ENCODE measurements at regions not wholly inside any gene's neighbourhood (a gene's known extent, or its start where the extent isn't known, plus 50 kb on each side); places are given as distances from the start of the nearest gene placed in this dataset.

- no peaks in the 10 kb centered on the region for H3K27me3 Mint-ChIP-seq
- CTCF ChIA-PET: no interaction called here
- no peaks in the 10 kb centered on the region for H3K4me1 Mint-ChIP-seq
- POLR2A ChIA-PET: no interaction called here
- no peak overlapping the region for H3K4me3 Mint-ChIP-seq
- H3K9me3 Mint-ChIP-seq: peaks cover 2% of the 10 kb centered on the region
- H3K27ac Mint-ChIP-seq: no peak overlapping the region
- H3K36me3 Mint-ChIP-seq (ENCODE audit: low read depth): no peaks in the 10 kb centered on the region
- DNase-seq: no peak
Observed at GRCh38 chr1:195495720-195496635, 1112.3 kb downstream of the KCNT2 start.

- no peaks in the 10 kb centered on the region for H3K9me3 Mint-ChIP-seq
Observed at GRCh38 chr1:195482137-195482536, 1126.1 kb downstream of the KCNT2 start.

GRCh38 chr1:195481293-195481692, 1126.9 kb downstream of the KCNT2 start:
- H3K9me3 Mint-ChIP-seq: no peaks in the 10 kb centered on the region
- no peaks in the 10 kb centered on the region for H3K4me1 Mint-ChIP-seq
- H3K27ac Mint-ChIP-seq: no peak overlapping the region
- H3K27me3 Mint-ChIP-seq: no peaks in the 10 kb centered on the region
- no peak overlapping the region for H3K4me3 Mint-ChIP-seq
- H3K36me3 Mint-ChIP-seq (ENCODE audit: low read depth): no peaks in the 10 kb centered on the region
- CTCF ChIA-PET: no interaction called here
- POLR2A ChIA-PET: no interaction called here
- DNase-seq: no peak

More at GRCh38 chr1:195482137-195482536, 1126.1 kb downstream of the KCNT2 start:
- Mint-ChIP-seq H3K27me3 (no peaks in the 10 kb centered on the region), H3K4me1 (no peaks in the 10 kb centered on the region), H3K4me3 (no peak overlapping the region), H3K27ac (no peak overlapping the region), H3K36me3 (ENCODE audit: low read depth) (no peaks in the 10 kb centered on the region)
- ChIA-PET POLR2A (no interaction called here), CTCF (no interaction called here)
- no peak for DNase-seq

GRCh38 chr1:195475568-195475967, 1132.7 kb downstream of the KCNT2 start:
- H3K4me1 Mint-ChIP-seq: no peaks in the 10 kb centered on the region
- H3K4me3 Mint-ChIP-seq: no peak overlapping the region
- no peak for DNase-seq

GRCh38 chr1:195472291-195472690, 1135.9 kb downstream of the KCNT2 start:
- H3K9me3 Mint-ChIP-seq: peaks cover 2% of the 10 kb centered on the region
- no peak for DNase-seq
- no peaks in the 10 kb centered on the region for H3K4me1 Mint-ChIP-seq
- no peaks in the 10 kb centered on the region for H3K27me3 Mint-ChIP-seq
- CTCF ChIA-PET: no interaction called here
- no peak overlapping the region for H3K4me3 Mint-ChIP-seq
- H3K27ac Mint-ChIP-seq: no peak overlapping the region
- POLR2A ChIA-PET: no interaction called here
- no peaks in the 10 kb centered on the region for H3K36me3 Mint-ChIP-seq (ENCODE audit: low read depth)

More at GRCh38 chr1:195475568-195475967, 1132.7 kb downstream of the KCNT2 start:
- Mint-ChIP-seq H3K9me3 (peaks cover 2% of the 10 kb centered on the region), H3K27me3 (no peaks in the 10 kb centered on the region), H3K27ac (no peak overlapping the region), H3K36me3 (ENCODE audit: low read depth) (no peaks in the 10 kb centered on the region)
- ChIA-PET CTCF (no interaction called here), POLR2A (no interaction called here)

GRCh38 chr1:195466639-195467038, 1141.6 kb downstream of the KCNT2 start:
- Mint-ChIP-seq H3K27me3 (no peaks in the 10 kb centered on the region), H3K9me3 (no peaks in the 10 kb centered on the region), H3K4me1 (no peaks in the 10 kb centered on the region), H3K36me3 (ENCODE audit: low read depth) (no peaks in the 10 kb centered on the region), H3K4me3 (no peak overlapping the region), H3K27ac (no peak overlapping the region)
- CTCF ChIA-PET: no interaction called here
- DNase-seq: no peak
- POLR2A ChIA-PET: no interaction called here

- no peak for DNase-seq
- no peaks in the 10 kb centered on the region for H3K27me3 Mint-ChIP-seq
- H3K4me3 Mint-ChIP-seq: no peak overlapping the region
- H3K27ac Mint-ChIP-seq: no peak overlapping the region
- ChIA-PET CTCF (no interaction called here), POLR2A (no interaction called here)
- no peaks in the 10 kb centered on the region for H3K9me3 Mint-ChIP-seq
- H3K4me1 Mint-ChIP-seq: no peaks in the 10 kb centered on the region
- no peaks in the 10 kb centered on the region for H3K36me3 Mint-ChIP-seq (ENCODE audit: low read depth)
Observed at GRCh38 chr1:195462646-195463045, 1145.6 kb downstream of the KCNT2 start.

GRCh38 chr1:195462152-195462551, 1146.1 kb downstream of the KCNT2 start:
- Mint-ChIP-seq H3K36me3 (ENCODE audit: low read depth) (no peaks in the 10 kb centered on the region), H3K27me3 (no peaks in the 10 kb centered on the region), H3K4me1 (no peaks in the 10 kb centered on the region), H3K27ac (no peak overlapping the region), H3K4me3 (no peak overlapping the region), H3K9me3 (no peaks in the 10 kb centered on the region)
- no peak for DNase-seq
- ChIA-PET POLR2A (no interaction called here), CTCF (no interaction called here)

- H3K27ac Mint-ChIP-seq: no peak overlapping the region
- no peak overlapping the region for H3K4me3 Mint-ChIP-seq
- H3K4me1 Mint-ChIP-seq: no peaks in the 10 kb centered on the region
- H3K9me3 Mint-ChIP-seq: no peaks in the 10 kb centered on the region
- ChIA-PET CTCF (no interaction called here), POLR2A (no interaction called here)
- no peaks in the 10 kb centered on the region for H3K36me3 Mint-ChIP-seq (ENCODE audit: low read depth)
- DNase-seq: no peak
- H3K27me3 Mint-ChIP-seq: no peaks in the 10 kb centered on the region
Observed at GRCh38 chr1:195458365-195458764, 1149.9 kb downstream of the KCNT2 start.

GRCh38 chr1:195450794-195451193, 1157.4 kb downstream of the KCNT2 start:
- no peaks in the 10 kb centered on the region for H3K36me3 Mint-ChIP-seq (ENCODE audit: low read depth)
- CTCF ChIA-PET: no interaction called here
- DNase-seq: no peak
- no peaks in the 10 kb centered on the region for H3K27me3 Mint-ChIP-seq
- no peak overlapping the region for H3K4me3 Mint-ChIP-seq
- no peaks in the 10 kb centered on the region for H3K4me1 Mint-ChIP-seq
- POLR2A ChIA-PET: no interaction called here
- H3K27ac Mint-ChIP-seq: no peak overlapping the region
- H3K9me3 Mint-ChIP-seq: peaks cover 4% of the 10 kb centered on the region

GRCh38 chr1:195439661-195440060, 1168.6 kb downstream of the KCNT2 start:
- H3K4me1 Mint-ChIP-seq: no peaks in the 10 kb centered on the region
- no peaks in the 10 kb centered on the region for H3K27me3 Mint-ChIP-seq
- ChIA-PET POLR2A (no interaction called here), CTCF (no interaction called here)
- no peak overlapping the region for H3K27ac Mint-ChIP-seq
- no peaks in the 10 kb centered on the region for H3K9me3 Mint-ChIP-seq
- H3K36me3 Mint-ChIP-seq (ENCODE audit: low read depth): no peaks in the 10 kb centered on the region
- no peak overlapping the region for H3K4me3 Mint-ChIP-seq
- DNase-seq: no peak

GRCh38 chr1:195434566-195435203, 1173.6 kb downstream of the KCNT2 start:
- ChIA-PET POLR2A (no interaction called here), CTCF (no interaction called here)
- Mint-ChIP-seq H3K36me3 (ENCODE audit: low read depth) (no peaks in the 10 kb centered on the region), H3K4me1 (no peaks in the 10 kb centered on the region), H3K27ac (no peak overlapping the region), H3K9me3 (no peaks in the 10 kb centered on the region), H3K4me3 (no peak overlapping the region), H3K27me3 (no peaks in the 10 kb centered on the region)
- DNase-seq: no peak

GRCh38 chr1:195430826-195431225, 1177.4 kb downstream of the KCNT2 start:
- no peaks in the 10 kb centered on the region for H3K27me3 Mint-ChIP-seq
- ChIA-PET CTCF (no interaction called here), POLR2A (no interaction called here)
- no peak for DNase-seq
- H3K4me1 Mint-ChIP-seq: no peaks in the 10 kb centered on the region
- no peak overlapping the region for H3K27ac Mint-ChIP-seq
- no peaks in the 10 kb centered on the region for H3K36me3 Mint-ChIP-seq (ENCODE audit: low read depth)
- H3K4me3 Mint-ChIP-seq: no peak overlapping the region
- H3K9me3 Mint-ChIP-seq: no peaks in the 10 kb centered on the region

- H3K27me3 Mint-ChIP-seq: no peaks in the 10 kb centered on the region
- H3K4me3 Mint-ChIP-seq: no peak overlapping the region
- ChIA-PET POLR2A (no interaction called here), CTCF (no interaction called here)
- H3K4me1 Mint-ChIP-seq: no peaks in the 10 kb centered on the region
- no peaks in the 10 kb centered on the region for H3K9me3 Mint-ChIP-seq
- no peak for DNase-seq
- H3K27ac Mint-ChIP-seq: no peak overlapping the region
- no peaks in the 10 kb centered on the region for H3K36me3 Mint-ChIP-seq (ENCODE audit: low read depth)
Observed at GRCh38 chr1:195428927-195429326, 1179.3 kb downstream of the KCNT2 start.
